Hypothalamus (tissue), 51 donors: ENCODE measurements at regions not wholly inside any gene's neighbourhood (a gene's known extent, or its start where the extent isn't known, plus 50 kb on each side); places are given as distances from the start of the nearest gene placed in this dataset.
A peak's percentile ranks its signal among the peaks of the same experiment; 100 is the strongest.
"Not testable (repeated sequence)": the region's sequence is repeated elsewhere in the genome, so short reads cannot be mapped to it uniquely, and the experiment has no call there.

Source experiments
- DNase-seq, 51 donors: peaks; one replicate each; lab custom pipeline; 2025; lab: John Stamatoyannopoulos, UW

GRCh38 chr6:4472222-4472621, 304.0 kb upstream of the CDYL start:
- DNase-seq: no peak

DNA sequence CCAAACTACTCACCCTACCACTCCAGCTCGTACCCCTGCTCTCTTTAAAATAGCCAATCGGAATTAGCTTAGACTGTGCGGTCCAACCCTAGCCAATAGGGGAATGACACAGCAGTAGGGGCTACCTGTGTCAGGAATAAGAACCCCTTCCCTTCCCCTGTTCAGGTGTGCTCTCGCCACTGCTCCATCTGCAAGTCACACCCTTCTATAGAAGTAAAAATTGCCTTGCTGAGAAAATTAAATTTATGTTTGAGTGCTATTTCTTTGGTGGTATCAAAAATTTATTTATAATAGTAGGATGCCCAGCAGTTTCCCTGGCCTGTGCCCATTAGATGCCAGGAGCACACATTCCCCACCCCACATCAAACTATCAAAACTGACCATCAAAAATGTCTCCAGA, 304.7 kb upstream of the CDYL start:
- DNase-seq: not testable (repeated sequence)

DNA sequence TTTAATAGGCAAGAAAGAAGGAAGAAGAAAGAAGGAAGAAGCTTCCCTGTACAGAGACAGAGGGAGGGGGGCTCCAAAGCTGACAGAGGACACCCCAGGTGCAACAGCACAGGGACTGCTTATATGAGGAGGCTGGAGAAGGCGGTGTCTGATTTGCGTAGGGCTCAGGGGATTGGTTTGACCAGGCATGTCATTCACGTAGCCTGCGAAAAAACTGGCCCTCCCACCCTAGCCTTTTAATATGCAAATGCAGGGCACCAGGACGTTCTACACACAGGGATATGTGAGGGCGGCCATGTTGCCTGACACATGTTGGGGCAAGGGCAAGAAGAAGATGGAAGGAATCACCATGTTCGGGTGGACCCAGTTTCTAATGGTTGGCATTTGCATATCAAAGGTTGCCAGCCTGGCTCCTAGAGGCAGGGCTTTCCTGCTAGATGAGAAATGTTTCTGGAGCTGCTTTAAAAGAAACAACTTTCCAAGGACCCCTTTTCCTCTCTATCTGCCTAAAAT, 305.4 kb upstream of the CDYL start:
- DNase-seq: no peak

DNA sequence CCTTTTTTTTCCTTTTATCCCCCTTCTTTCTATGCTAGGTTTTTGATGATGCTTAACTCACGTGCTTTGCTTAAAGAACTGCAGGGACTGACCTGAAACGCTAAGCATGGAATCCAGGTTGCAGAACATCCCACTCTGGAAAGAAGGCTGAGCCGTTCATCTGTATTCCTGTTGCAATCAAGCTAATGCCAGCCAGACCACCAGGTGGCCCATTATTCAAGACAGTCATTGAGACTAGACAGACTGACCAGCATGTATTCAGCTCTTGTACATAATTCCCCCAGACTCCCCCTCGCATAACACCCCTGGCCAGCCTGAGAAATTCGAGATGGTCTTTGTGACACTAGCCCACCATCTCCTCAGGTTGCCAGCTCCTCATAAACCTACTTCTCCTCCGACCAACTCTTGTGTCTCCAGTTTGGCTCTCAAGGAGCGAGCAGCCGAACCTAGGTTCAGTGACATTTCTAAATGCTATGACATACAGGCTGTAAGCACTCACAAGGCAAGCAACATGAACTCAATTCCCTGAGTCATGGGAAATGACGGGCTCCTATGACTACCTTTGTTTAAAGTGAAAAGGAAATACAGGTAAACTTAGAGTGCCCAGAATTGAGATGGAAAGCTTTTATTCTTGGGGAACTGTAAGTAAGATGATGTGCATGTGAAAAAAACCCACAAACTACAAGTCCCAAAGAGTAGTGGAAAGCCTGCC, 309.3 kb upstream of the CDYL start:
- peak in 1 of 51 donors; percentile 12 for DNase-seq

DNA sequence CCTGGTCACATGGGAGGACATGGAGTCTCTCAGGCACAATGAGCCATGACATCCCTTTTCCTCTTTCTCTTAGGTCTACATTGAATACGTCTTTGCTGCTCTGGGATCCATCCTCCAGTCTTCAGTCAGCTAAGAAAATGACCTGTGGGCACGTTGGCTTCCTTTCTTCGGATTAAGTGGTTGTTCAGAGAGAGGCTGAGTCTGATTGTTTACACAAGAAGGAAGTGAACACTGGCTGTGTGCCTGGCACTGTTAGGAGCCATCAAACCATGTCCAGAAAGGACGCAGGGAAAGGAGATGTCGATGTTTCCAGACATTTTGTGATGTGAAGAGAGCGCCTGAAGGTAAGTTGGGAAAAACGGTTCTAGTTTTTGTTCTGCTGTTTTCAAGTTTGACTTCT, 309.9 kb upstream of the CDYL start:
- DNase-seq: peak in 2 of 51 donors; percentile 3 to 8

DNA sequence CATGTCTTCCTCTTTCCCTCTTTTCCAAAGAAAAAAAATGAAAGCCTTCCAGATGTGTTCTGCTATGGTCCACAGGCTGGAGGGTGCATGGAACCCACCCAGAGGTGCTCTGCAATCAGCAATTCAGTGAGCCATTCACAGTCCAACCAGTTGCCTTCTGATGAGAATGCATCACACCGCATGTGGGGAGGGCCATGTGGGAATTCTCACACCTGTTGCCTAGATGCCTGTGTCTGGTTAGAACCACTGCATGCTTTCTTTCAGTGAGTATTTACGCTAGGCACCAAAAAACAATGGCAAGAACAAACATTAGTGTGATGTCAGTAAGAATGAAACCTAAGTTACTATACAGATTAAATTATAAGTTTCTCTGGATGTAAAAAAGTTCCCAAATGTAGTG, 311.6 kb upstream of the CDYL start:
- no peak for DNase-seq

DNA sequence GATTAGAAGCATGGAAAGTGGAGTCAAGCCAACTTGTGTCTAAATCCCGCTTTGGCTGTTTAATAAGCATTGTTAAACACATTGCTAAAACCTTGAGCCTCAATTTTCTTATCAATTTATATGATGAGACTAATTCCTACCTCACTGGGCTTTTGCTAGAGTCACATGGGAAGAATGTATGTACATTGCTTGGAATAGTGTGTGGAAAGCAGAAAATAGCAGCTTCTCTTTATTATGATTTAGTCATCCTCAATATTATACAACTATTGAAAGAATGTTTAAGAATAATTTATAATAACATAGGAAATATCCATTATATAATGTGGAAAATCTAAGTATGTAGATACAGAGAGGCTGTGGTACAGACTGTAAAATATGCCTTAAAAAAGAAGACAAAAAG, 313.0 kb upstream of the CDYL start:
- DNase-seq: no peak

DNA sequence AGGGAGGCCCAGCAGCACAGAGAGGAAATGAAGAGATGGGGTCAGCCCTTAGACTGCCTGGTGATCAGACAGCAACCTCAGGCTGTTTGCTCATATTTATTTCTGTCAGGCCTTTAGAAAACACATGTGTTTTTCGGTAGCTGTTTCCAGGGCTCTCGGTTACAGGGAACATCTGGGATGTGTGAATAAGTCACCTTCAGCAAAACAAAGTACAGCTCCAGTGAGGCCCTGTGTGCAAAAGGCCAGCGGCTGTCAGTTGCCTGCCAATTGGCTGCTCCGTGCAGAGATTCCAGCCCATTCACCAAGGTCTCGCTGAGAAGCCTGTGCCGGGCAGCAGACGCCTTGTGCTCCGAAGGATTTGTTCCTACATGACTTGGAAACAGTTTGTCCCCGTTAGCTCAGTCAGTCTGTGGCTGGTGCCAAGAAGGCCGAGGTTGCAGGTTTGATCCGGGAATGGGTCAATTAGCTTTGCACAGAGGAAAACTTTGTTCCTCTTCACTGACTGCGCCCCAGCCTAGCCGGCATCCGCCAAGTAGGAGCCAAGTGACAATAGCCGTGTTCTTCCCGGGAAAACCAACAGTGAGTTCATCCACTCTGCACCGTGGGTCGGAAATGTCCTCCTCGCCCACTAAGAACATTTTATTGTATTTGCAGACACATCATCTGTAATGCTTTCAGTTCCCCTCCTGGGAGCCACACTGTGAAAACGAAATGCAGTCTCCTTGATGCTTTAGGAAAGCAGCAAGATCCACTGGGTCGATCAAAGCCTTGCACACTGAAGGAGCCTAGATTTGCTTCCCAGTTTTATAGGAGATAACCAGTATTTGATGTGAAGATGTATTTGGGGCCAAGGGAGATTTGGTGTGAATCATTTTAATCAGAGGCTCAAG, 315.4 kb upstream of the CDYL start:
- peak; percentile 7 to 91 (median 63) for DNase-seq

GRCh38 chr6:4459996-4460395, 316.2 kb upstream of the CDYL start:
- DNase-seq: no peak

DNA sequence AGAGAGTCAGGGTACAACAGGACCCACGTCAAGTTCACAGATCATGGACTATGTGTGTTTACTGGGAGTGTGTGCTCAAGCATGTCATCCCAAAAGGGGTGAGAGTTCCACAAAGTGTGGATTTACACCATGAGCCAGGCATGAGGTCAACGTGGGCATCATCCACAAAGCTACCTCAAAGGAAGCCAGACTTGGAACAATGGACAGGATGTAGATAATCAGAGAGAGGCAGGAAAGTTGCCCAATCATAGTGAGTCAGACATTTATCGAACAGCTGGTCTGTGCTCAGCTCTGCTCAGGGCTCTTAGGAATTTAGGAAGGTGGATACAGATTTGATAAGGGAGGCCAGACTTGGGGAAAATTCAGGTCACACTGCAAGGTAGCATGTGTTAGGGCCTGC, 317.2 kb upstream of the CDYL start:
- no peak for DNase-seq

GRCh38 chr6:4451718-4452117, 316.3 kb upstream of the ECI2 start:
- no peak for DNase-seq

GRCh38 chr6:4451081-4451480, 315.7 kb upstream of the ECI2 start:
- no peak for DNase-seq

- DNase-seq: no peak
Observed at GRCh38 chr6:4450237-4450636, 314.9 kb upstream of the ECI2 start.

GRCh38 chr6:4449409-4449808, 314.0 kb upstream of the ECI2 start:
- no peak for DNase-seq

DNA sequence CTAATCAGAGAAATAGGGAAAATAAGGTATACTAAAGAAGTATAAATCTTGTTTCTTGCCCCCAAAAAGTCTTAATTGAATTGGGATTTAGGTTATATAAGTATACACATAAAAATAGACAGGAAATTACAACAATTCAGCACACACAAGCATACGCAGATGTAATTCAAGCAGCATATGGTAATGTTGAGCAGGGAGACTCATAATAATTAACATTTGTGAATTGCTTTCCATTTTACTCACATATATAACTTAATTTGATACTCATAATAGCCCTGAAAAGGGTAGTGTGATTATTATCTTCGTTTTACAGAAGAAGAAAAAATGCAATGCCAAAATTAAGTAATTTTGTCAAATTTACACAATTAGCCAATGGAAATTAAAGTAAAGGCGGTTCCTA, 313.5 kb upstream of the ECI2 start:
- no peak for DNase-seq

- DNase-seq: no peak
Observed at GRCh38 chr6:4447639-4448330, 312.4 kb upstream of the ECI2 start.

DNA sequence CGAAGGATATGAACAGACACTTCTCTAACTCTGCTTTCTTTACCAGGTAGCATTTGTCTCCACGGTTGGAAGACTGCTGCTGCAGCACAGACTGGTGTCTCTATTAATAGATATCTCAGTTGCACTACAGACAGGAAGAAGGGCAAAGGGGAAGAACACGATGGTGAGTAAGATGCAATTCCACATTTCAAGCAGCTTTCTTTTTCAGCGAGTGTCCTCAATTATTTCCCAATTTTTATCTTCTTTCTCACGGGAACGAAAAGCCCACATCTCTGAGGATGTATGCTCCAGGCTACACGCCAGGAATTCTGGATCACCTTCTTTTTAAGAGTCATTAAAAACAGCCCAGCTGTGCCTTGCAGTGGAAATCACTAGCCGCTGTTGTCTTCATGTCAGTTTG, 311.6 kb upstream of the ECI2 start:
- no peak for DNase-seq

GRCh38 chr6:4441981-4442434, 306.6 kb upstream of the ECI2 start:
- no peak for DNase-seq

DNA sequence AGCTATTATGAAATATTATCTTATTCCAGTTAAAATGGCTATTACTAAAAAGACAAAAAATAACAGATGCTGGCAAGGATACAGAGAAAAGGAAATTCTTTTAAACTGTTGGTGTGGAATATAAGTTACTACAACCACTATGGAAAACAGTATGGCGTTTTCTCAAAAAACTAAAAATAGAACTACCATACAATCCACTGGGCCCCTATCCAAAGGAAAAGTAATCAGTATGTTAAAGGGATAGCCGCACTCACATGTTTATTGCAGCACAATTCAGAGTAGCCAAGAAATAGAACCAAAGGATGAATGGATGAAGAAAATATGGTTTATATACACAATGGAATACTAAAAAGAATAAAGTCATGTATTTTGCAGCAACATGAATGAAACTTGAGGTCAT, 303.8 kb upstream of the ECI2 start:
- no peak for DNase-seq

DNA sequence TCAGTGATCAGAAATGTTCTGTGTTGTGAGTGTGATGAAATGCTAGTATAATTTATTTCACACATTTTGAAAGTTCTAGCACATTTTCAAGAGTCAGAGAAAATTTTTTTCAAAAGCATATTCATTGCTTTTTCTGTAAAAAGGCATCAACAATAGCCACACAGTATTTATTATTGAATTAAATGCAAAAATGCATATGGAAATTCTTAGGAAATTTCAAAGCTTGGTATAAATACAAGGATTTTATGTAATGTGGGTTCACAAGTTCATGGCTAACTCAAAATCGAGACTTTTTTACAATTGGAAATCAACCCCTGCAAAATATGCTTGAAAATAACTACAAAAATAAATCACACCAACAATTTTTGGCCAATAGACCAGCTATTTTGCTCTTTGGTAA, 302.0 kb upstream of the ECI2 start:
- DNase-seq: no peak

DNA sequence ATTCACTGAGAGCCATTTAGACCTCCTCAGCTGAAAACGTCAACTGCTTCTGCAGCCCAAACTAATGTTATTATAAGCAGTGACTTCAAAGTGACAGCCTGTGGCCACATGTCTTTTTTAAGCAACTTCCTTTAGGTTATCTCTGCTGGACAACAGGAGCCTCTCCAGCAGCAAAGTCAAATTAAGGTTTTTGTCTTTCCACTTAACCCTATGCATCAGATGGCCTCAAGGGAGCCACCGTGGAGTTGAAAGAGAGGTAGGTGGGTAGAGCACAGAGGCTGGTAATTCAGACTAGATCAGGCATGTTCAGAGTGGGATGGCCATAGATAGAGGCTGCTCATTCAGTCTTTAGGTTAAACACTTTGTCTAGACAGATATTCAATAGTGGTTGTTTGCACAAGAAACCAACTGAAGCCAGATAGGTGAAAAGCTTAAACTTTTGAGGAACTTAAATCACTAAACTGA, 300.6 kb upstream of the ECI2 start:
- no peak for DNase-seq
